ENCODE measurements at regions not wholly inside any gene's neighbourhood (a gene's known extent, or its start where the extent isn't known, plus 50 kb on each side); places are given as distances from the start of the nearest gene placed in this dataset.

GRCh38 chr2:147577998-147578380, 266.8 kb upstream of the ACVR2A start:
- TF ChIP-seq, protein P1, sequence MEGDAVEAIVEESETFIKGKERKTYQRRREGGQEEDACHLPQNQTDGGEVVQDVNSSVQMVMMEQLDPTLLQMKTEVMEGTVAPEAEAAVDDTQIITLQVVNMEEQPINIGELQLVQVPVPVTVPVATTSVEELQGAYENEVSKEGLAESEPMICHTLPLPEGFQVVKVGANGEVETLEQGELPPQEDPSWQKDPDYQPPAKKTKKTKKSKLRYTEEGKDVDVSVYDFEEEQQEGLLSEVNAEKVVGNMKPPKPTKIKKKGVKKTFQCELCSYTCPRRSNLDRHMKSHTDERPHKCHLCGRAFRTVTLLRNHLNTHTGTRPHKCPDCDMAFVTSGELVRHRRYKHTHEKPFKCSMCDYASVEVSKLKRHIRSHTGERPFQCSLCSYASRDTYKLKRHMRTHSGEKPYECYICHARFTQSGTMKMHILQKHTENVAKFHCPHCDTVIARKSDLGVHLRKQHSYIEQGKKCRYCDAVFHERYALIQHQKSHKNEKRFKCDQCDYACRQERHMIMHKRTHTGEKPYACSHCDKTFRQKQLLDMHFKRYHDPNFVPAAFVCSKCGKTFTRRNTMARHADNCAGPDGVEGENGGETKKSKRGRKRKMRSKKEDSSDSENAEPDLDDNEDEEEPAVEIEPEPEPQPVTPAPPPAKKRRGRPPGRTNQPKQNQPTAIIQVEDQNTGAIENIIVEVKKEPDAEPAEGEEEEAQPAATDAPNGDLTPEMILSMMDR (conservative IDR thresholded peaks at IDR 0.05; ENCODE audit: low read depth in 2 of 2) = no peak
- TF ChIP-seq EZH2phosphoT487 (IDR thresholded peaks at IDR 0.05; ENCODE audit: unreplicated experiment) (no peak), EZH2 (IDR thresholded peaks at IDR 0.05; ENCODE audit: low read depth, unreplicated experiment) (no peak), POLR2AphosphoS5 (IDR thresholded peaks at IDR 0.05; ENCODE audit: low read depth) (no peak)

All from GM23338 (cell line).